Ascending aorta (tissue), 2 donors: ENCODE measurements at regions not wholly inside any gene's neighbourhood (a gene's known extent, or its start where the extent isn't known, plus 50 kb on each side); places are given as distances from the start of the nearest gene placed in this dataset.

Experiments
- DNase-seq, 2 donors: peaks; one replicate each; pipeline ENCODE4 v3.0.0-alpha.2; 2019; ENCODE audit warnings: low spot score in 2 of 2
- H3K27ac ChIP-seq, 2 donors: fragments of 200-600 bp; sonication (generic); one replicate each; pipeline ENCODE4 v1.5.1; 2016 to 2017; ENCODE audit warnings: mild to moderate bottlenecking in 1 of 2
- H3K27me3 ChIP-seq: fragments of 200-600 bp; sonication (generic); one replicate; pipeline ENCODE4 v1.5.1; 2017
- H3K36me3 ChIP-seq, 2 donors: fragments of 200-600 bp; sonication (generic); one replicate each; pipeline ENCODE4 v1.5.1; 2016
- H3K4me1 ChIP-seq, 2 donors: fragments of 200-600 bp; sonication (generic); one replicate each; pipeline ENCODE4 v1.5.1; 2016 to 2017; ENCODE audit warnings: mild to moderate bottlenecking in 1 of 2
- H3K4me3 ChIP-seq, 2 donors: fragments of 200-600 bp; sonication (generic); one replicate each; pipeline ENCODE4 v1.5.1; 2016 to 2017; ENCODE audit warnings: mild to moderate bottlenecking in 1 of 2
- H3K9me3 ChIP-seq, 2 donors: fragments of 200-600 bp; sonication (generic); one replicate each; pipeline ENCODE4 v1.5.1; 2016
- intact Hi-C: fragments of 100-400 bp; cut with DNase I; formaldehyde crosslinking; loops from one replicate; pipeline ENCODE4 v1.15.1; 2023
- TF ChIP-seq, protein P1 (sequence below), 3 experiments: fragments of 200-600 bp in 2 of 3; fragments of 450-650 bp in 1 of 3; sonication (generic) in 2 of 3; IDR thresholded peaks; one replicate each; pipeline ENCODE4 v1.5.1; 2016 to 2019; ENCODE audit warnings: antibody characterized with exemption in 3 of 3, mild to moderate bottlenecking in 1 of 3, moderate library complexity in 1 of 3

DNA sequence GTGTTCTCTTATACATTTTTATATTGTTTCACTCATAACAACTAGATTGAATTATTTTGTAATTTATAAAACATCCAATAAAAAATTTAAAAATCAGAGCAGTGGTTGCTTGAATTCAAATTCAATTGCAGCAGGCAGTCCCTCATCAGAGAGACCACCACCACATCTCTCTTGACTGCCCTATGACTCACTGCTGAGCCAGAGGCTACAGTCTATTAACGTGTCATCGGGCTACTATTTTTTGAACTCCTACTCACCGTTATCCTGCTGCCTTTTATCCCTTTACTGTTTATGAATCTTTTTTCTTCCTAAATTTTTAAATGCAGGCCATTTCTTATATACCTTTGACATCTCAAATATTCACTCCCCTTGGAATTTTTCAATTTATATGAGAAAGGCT, 144.7 kb downstream of the BARHL2 start:
- DNase-seq: no peak
- Histone ChIP-seq H3K9me3 (no peaks in the 10 kb centered on the region), H3K27me3 (no peaks in the 10 kb centered on the region), H3K36me3 (no peaks in the 10 kb centered on the region), H3K27ac (no peak overlapping the region), H3K4me3 (no peak overlapping the region), H3K4me1 (no peaks in the 10 kb centered on the region)
- intact Hi-C loops: no loop called here
- TF ChIP-seq, protein P1, sequence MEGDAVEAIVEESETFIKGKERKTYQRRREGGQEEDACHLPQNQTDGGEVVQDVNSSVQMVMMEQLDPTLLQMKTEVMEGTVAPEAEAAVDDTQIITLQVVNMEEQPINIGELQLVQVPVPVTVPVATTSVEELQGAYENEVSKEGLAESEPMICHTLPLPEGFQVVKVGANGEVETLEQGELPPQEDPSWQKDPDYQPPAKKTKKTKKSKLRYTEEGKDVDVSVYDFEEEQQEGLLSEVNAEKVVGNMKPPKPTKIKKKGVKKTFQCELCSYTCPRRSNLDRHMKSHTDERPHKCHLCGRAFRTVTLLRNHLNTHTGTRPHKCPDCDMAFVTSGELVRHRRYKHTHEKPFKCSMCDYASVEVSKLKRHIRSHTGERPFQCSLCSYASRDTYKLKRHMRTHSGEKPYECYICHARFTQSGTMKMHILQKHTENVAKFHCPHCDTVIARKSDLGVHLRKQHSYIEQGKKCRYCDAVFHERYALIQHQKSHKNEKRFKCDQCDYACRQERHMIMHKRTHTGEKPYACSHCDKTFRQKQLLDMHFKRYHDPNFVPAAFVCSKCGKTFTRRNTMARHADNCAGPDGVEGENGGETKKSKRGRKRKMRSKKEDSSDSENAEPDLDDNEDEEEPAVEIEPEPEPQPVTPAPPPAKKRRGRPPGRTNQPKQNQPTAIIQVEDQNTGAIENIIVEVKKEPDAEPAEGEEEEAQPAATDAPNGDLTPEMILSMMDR (IDR thresholded peaks at IDR 0.05): no peak

DNA sequence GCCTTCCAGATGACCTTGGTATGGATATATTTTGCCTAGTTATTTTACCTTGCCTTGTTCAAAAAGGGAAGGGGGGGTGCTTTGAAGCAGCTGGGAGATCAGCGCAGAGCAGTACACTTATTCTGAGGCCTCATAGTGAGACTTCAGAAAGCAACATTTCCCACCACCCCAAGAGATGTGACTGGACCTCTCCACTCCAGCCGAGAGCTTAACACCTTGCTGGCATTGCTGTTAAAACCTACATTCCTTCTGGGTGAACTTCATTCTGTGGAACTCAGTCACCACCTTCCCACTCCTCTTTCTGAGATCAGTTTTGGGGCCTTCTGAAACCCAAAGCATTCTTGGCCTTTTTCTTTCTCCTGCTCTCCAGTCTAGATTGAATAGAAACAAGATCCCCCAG, 148.7 kb downstream of the BARHL2 start:
- peaks cover 3 to 7% of the 10 kb centered on the region in 2 donors for H3K4me1 ChIP-seq
- TF ChIP-seq, protein P1 (IDR thresholded peaks at IDR 0.05): no peak
- no peaks in the 10 kb centered on the region for H3K27me3 ChIP-seq
- intact Hi-C loops: no loop called here
- no peaks in the 10 kb centered on the region for H3K36me3 ChIP-seq
- no peak overlapping the region for H3K27ac ChIP-seq
- H3K4me3 ChIP-seq: no peak overlapping the region
- H3K9me3 ChIP-seq: no peaks in the 10 kb centered on the region
- DNase-seq: no peak

DNA sequence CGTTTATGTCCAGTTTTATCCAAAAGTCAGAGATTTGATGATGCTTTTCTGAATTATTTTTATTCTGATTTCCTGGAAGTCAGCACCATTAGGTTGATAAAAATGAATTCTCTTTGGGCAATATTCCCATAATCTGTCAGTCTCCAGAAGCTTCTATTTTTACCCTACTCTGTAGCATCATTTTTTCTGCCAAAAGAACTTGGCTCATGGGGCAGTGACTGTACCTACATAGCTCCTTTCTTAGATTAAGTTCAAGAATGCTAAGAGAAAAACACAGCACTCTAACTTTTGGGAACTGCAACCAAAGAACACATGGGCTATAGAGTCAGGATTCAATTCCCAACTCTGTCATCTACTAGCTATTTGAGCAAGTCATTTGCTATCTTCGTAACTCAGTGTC, 152.9 kb downstream of the BARHL2 start:
- peak overlapping the region in 1 of 2 donors; percentile 2 for H3K27ac ChIP-seq
- intact Hi-C loops: no loop called here
- TF ChIP-seq, protein P1 (IDR thresholded peaks at IDR 0.05): no peak
- no peaks in the 10 kb centered on the region for H3K9me3 ChIP-seq
- H3K27me3 ChIP-seq: no peaks in the 10 kb centered on the region
- DNase-seq: no peak
- peaks cover 3 to 7% of the 10 kb centered on the region in 2 donors for H3K4me1 ChIP-seq
- H3K4me3 ChIP-seq: no peak overlapping the region
- H3K36me3 ChIP-seq: no peaks in the 10 kb centered on the region

- Histone ChIP-seq H3K4me3 (no peak overlapping the region), H3K27me3 (no peaks in the 10 kb centered on the region), H3K36me3 (no peaks in the 10 kb centered on the region), H3K4me1 (peaks cover 3 to 12% of the 10 kb centered on the region in 2 donors), H3K9me3 (no peaks in the 10 kb centered on the region), H3K27ac (no peak overlapping the region)
- DNase-seq: no peak
- intact Hi-C loops: no loop called here
- TF ChIP-seq, protein P1 (IDR thresholded peaks at IDR 0.05): no peak
Measured at GRCh38 chr1:90562892-90563291, 154.2 kb downstream of the BARHL2 start.

GRCh38 chr1:90561911-90562310, 155.2 kb downstream of the BARHL2 start:
- Histone ChIP-seq H3K27me3 (no peaks in the 10 kb centered on the region), H3K27ac (no peak overlapping the region), H3K4me3 (no peak overlapping the region), H3K4me1 (peaks cover 3 to 12% of the 10 kb centered on the region in 2 donors), H3K9me3 (no peaks in the 10 kb centered on the region), H3K36me3 (no peaks in the 10 kb centered on the region)
- TF ChIP-seq, protein P1 (IDR thresholded peaks at IDR 0.05): no peak
- DNase-seq: no peak
- intact Hi-C loops: no loop called here
